GM10248 (cell line): ENCODE measurements at regions not wholly inside any gene's neighbourhood (a gene's known extent, or its start where the extent isn't known, plus 50 kb on each side); places are given as distances from the start of the nearest gene placed in this dataset.

ENCODE experiments used
- CTCF ChIA-PET: fragments of 300-600 bp; sonication (Branson Sonifier 250); formaldehyde crosslinking; extraction: SDS; loops from one replicate; lab custom pipeline; 2021; ENCODE audit warnings: antibody characterized with exemption; lab: Yijun Ruan, JAX
- POLR2A ChIA-PET: fragments of 350-650 bp; sonication (Branson Sonifier 250); formaldehyde crosslinking; extraction: SDS; loops from one replicate; lab custom pipeline; 2020; ENCODE audit warnings: antibody characterized with exemption; lab: Yijun Ruan, JAX
- DNase-seq: peaks from one replicate; pipeline ENCODE4 v3.0.0; 2012; ENCODE audit errors: extremely low spot score
- TF ChIP-seq, protein P1 (sequence below): IDR thresholded peaks from 2 replicates; pipeline ENCODE4 v1.5.1; 2012; ENCODE audit warnings: mild to moderate bottlenecking, low read depth; ENCODE audit errors: extremely low read depth, missing control alignments, control extremely low read depth

DNA sequence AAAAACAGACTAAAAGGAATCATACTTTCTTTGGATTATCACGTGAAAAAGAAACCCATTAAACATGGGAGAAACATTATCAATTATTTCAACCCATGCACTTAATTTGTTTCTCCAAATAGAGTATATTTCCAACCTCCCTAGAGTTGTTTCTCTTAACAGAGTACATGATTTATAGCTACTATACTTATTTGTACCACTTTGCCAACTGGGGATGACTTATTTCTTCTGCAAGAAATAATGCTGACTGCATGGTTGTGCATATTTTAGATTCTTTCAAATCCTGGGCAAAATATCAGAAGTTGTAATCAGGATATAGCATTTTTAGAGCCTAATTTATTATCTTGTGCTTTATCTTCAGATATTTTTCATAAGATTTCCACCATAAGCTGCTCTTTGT is 629.1 kb upstream of the EYS start:
- DNase-seq, result no peak
- TF ChIP-seq, protein P1, sequence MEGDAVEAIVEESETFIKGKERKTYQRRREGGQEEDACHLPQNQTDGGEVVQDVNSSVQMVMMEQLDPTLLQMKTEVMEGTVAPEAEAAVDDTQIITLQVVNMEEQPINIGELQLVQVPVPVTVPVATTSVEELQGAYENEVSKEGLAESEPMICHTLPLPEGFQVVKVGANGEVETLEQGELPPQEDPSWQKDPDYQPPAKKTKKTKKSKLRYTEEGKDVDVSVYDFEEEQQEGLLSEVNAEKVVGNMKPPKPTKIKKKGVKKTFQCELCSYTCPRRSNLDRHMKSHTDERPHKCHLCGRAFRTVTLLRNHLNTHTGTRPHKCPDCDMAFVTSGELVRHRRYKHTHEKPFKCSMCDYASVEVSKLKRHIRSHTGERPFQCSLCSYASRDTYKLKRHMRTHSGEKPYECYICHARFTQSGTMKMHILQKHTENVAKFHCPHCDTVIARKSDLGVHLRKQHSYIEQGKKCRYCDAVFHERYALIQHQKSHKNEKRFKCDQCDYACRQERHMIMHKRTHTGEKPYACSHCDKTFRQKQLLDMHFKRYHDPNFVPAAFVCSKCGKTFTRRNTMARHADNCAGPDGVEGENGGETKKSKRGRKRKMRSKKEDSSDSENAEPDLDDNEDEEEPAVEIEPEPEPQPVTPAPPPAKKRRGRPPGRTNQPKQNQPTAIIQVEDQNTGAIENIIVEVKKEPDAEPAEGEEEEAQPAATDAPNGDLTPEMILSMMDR, result no peak
- ChIA-PET CTCF (interaction anchor here (1.3 kb wide), 2 partner anchors 10 to 19 kb away, joined by 3 read pairs; no protein-coding TSS in a partner anchor), POLR2A (no interaction called here)

DNA sequence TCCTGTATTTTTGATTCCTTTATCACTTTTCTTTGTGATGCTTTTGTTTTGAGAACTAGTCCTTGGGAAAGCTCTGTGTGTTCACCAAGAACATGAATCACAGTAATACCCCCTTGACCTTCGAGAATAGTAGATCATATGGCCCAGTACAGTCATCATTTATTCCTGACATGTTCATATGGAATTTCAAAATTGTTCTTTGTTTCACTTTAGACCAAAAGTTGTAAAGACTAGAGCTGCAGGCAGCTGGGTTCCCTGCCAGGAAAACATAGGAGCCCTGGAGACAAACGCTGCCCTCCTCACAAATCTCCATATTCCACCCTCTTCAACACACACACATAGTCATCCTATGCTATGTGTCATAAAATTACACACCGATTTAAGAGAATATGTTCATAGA is 621.2 kb upstream of the EYS start:
- TF ChIP-seq, protein P1, result no peak
- CTCF ChIA-PET, result no interaction called here
- no peak for DNase-seq
- POLR2A ChIA-PET, result no interaction called here

GRCh38 chr6:66326228-66326627 is 619.2 kb upstream of the EYS start:
- no peak for DNase-seq
- ChIA-PET POLR2A (no interaction called here), CTCF (interaction anchor here (1.5 kb wide), 1 partner anchor 37 kb away, joined by 4 read pairs; no protein-coding TSS in a partner anchor)
- TF ChIP-seq, protein P1, result no peak

- TF ChIP-seq, protein P1, result no peak
- ChIA-PET POLR2A (no interaction called here), CTCF (interaction anchor here (1.0 kb wide), 1 partner anchor 9 kb away, joined by 4 read pairs; no protein-coding TSS in a partner anchor)
- no peak for DNase-seq
Observed at GRCh38 chr6:66321017-66321416, 614.0 kb upstream of the EYS start.

DNA sequence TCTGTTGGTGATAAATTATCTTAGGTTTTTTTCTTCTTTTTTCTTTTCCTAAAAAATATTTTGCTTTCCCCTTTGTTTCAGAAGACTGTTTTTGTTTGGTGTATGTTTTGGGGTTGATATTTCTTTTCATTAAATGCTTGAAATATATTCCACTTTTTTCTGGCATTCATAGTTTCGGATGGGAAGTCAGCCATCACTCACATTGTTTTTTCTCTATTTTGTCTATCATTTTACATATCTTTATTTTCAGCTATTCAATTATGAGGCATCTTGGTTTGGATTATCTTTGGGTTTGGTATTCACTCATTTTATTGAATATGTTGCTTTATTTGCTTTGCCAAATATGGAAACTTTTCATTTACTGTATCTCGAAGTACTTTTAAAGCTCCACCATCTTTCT is 600.5 kb upstream of the EYS start:
- DNase-seq, result no peak
- ChIA-PET POLR2A (no interaction called here), CTCF (no interaction called here)
- TF ChIP-seq, protein P1, result no peak

DNA sequence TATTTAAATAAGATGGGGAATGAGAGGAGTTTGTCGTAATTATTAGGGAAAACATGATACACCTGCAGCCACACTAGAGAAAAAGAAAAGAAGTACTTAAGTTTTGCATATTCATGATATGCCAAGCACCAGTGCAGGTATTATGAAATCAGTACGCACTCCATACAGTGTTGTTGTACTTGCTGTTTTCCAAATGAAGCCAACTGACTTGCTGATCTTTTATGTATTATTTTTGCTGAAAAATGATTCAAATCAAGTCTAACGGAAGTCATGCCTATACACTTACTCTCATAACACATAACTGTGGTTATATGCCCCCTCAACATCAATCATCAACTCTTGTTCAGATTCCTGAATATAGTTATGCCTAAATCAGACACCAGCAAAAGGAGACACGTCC is 584.9 kb upstream of the EYS start:
- POLR2A ChIA-PET, result no interaction called here
- no peak for DNase-seq
- CTCF ChIA-PET, result no interaction called here
- TF ChIP-seq, protein P1, result no peak
